HG03139 (cell line): ENCODE measurements at regions not wholly inside any gene's neighbourhood (a gene's known extent, or its start where the extent isn't known, plus 50 kb on each side); places are given as distances from the start of the nearest gene placed in this dataset.

Source experiments
- ATAC-seq: cut with Tn5 transposase; IDR thresholded peaks from one replicate; pipeline ENCODE4 v1.9.1; 2021; ENCODE audit not compliant: unreplicated experiment

- ATAC-seq: no peak
Observed at GRCh38 chr4:166335256-166335938, 462.4 kb downstream of the TLL1 start.

GRCh38 chr4:166341992-166342391 is 469.0 kb downstream of the TLL1 start:
- no peak for ATAC-seq

- no peak for ATAC-seq
Observed at GRCh38 chr4:166363198-166363597, 490.2 kb downstream of the TLL1 start.

GRCh38 chr4:166366012-166366411 is 493.0 kb downstream of the TLL1 start:
- ATAC-seq: no peak

GRCh38 chr4:166377578-166377977 is 504.5 kb downstream of the TLL1 start:
- ATAC-seq: no peak

GRCh38 chr4:166386491-166387360 is 513.7 kb downstream of the TLL1 start:
- no peak for ATAC-seq

- ATAC-seq: no peak
Observed at GRCh38 chr4:166391501-166391900, 518.5 kb downstream of the TLL1 start.

GRCh38 chr4:166399021-166399420 is 526.0 kb downstream of the TLL1 start:
- no peak for ATAC-seq

GRCh38 chr4:166400270-166400894 is 527.3 kb downstream of the TLL1 start:
- no peak for ATAC-seq

GRCh38 chr4:166413356-166413755 is 540.3 kb downstream of the TLL1 start:
- no peak for ATAC-seq

GRCh38 chr4:166414431-166414830 is 541.4 kb downstream of the TLL1 start:
- ATAC-seq: no peak

GRCh38 chr4:166415749-166416148 is 542.7 kb downstream of the TLL1 start:
- no peak for ATAC-seq

- no peak for ATAC-seq
Observed at GRCh38 chr4:166421556-166422156, 548.6 kb downstream of the TLL1 start.

GRCh38 chr4:166422475-166422874 is 549.4 kb downstream of the TLL1 start:
- no peak for ATAC-seq

- no peak for ATAC-seq
Observed at GRCh38 chr4:166426300-166426863, 553.3 kb downstream of the TLL1 start.

- ATAC-seq: no peak
Observed at GRCh38 chr4:166432125-166432524, 559.1 kb downstream of the TLL1 start.

GRCh38 chr4:166432842-166433241 is 559.8 kb downstream of the TLL1 start:
- no peak for ATAC-seq

- no peak for ATAC-seq
Observed at GRCh38 chr4:166435449-166435848, 562.4 kb downstream of the TLL1 start.

- no peak for ATAC-seq
Observed at GRCh38 chr4:166458756-166459155, 585.7 kb downstream of the TLL1 start.

GRCh38 chr4:166459621-166460020 is 586.6 kb downstream of the TLL1 start:
- no peak for ATAC-seq
